HG02973 (cell line): ENCODE measurements at regions not wholly inside any gene's neighbourhood (a gene's known extent, or its start where the extent isn't known, plus 50 kb on each side); places are given as distances from the start of the nearest gene placed in this dataset.
A peak's percentile ranks its signal among the peaks of the same experiment; 100 is the strongest.

Experiments used
- ATAC-seq: cut with Tn5 transposase; IDR thresholded peaks from one replicate; pipeline ENCODE4 v1.9.1; 2021; ENCODE audit warnings: moderate library complexity; ENCODE audit not compliant: unreplicated experiment

DNA sequence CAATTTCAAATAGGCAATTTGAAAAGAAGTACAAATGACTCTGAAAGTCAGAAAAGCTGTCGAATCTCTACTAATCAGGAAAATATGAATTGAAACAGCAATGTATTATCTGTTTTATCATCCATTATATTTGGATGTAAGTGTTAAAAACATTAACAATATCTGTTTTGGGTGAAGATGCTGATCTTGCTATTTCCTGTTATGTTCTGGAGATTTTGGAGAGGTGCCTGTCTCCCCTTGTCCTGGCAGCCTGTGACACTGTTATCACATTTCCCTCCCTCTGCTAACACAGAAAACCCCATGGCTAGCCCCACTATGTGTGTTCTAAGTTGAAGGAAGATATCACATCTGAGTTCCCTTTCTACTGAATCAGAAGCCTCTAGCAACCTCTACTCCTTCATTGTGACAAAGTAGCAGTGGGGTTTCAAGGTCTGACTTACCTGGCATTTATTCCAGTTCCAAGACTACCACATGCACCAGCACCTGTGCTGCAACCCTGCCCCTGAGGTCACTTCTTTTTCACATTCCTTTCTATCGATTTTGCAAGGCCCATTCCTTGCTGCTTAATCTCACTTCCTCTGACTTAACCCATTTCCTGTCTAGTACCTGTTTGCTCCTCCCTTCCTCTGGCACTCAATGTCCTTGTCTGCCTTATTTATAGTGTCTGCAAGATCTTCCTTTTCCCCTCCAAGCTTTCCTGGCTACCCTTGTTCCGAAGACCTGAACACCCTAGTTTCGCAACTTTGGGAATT is 95.5 kb upstream of the COL8A1 start:
- no peak for ATAC-seq

DNA sequence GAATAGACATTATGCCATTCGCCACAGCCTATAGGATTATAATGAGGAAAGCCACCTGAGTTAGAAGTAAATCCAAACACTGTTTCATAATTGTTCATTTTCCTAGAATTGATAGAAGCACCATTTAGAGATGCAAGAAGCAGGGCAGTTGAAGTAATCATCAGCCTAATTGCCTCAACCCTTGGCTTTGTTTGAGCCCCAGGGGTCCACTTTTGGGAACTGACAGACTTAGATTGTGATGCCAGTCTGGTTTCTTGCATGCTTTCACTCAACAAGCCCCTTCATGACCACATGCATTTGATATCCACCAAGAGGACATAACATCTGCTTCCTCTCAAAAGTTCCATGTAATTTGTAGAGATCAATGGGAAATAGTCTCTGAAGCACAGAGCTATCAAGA is 97.2 kb upstream of the COL8A1 start:
- ATAC-seq, result no peak

DNA sequence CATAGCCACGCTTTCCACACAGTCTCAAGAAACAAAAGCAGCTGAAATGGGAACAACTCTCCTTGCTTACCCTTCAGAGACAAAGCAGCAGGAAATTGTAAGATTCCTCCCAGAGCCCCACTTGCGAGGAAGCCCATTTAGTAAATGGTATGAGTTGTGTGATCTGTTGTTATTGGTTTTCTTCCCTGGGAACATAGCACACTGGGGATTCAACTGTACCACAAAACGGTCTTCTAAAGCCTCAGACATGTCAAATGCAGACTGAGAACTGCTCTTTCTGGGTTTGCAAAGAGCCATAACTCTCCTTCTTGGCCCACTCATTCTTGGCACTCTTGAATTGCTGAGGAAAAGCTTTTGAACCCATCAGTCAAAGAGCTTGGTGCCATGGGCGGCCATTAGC is 101.0 kb upstream of the COL8A1 start:
- no peak for ATAC-seq

DNA sequence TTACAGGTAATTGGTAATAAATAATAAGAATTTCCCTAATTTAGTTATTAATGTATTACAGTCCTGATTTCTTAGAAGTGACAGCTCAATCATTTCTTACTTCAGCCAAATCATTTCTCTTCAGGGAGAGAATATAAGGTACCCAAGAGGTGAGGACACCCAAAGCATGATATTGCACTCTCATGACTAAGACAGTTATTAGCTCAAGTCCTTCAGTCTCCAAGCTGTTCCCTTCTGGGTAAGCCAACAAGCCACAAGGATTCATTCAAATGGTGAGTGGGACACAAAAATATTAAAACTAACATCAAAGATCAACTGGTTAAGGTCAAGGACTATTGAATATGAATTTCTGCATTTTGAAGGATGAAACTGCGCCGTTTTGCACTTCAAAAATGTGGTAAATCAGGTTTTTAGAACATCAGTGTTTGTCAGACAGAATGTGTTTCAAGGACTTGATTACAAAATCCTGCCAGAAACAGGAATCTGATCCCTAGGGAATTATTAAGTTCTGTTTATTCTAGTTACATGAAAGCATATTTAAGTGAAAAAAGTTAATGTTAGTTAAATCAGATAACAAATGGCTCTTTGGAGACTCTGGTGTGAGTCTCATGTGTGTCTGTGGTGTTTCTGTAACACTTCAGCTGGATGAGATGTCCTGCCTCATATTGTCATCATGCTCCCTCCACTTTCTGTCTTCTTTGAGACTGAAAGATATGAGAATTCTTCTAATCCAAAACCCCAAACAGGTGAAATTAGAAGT is 101.7 kb upstream of the COL8A1 start:
- ATAC-seq, result no peak

DNA sequence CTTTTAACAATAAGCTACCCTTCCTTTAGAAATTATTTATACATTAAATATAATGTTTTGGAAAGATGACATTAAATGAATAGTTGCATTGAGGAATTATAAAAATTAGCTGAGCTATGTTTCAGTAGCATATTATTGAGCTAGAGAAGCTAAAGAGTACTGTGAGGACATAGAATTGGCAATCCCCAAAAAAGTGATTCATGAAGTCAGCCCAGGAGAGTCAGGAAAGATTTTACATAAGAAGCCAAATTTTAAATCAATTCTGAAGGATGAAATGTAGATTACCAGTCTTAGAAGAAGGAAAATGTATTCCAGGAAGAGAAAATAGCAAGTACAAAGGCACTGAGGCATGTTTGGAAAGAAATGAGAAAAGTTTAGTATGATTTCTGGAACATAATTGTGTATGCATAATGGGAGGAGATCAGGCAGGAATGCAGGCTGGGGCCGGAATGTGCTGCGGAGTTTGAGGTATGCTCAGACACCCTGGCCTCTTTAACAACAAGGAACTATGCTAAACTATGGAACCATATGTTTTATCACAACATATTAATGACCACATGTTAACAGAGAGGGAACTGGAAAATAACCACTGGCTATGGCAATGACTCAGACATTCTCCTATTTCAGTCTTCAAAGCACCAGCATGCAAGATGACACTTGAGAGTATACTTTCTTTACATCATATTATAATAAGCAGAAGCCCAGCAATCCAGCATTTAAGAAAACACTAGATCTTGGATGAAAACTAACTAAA is 103.3 kb upstream of the COL8A1 start:
- ATAC-seq, result peak; percentile 43

DNA sequence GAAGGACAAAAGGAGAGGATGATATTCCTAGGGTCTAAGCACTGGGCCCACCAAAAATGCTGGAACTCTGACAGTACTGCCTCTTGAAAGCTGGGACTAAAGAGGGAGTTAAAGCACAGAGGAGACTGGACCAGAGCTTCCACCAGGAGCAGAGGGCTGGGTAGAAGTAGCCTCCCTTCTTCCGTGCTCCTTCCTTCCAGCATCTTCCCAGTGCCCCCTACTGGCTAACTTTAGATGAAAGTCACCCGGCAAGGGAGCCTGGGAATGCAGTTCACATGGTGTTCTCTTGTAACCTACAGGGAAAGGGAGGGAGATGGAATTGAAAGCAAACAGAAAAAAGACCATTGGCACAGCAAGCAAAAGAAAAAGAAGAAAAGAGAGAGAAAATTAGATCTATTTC is 106.1 kb upstream of the COL8A1 start:
- no peak for ATAC-seq

DNA sequence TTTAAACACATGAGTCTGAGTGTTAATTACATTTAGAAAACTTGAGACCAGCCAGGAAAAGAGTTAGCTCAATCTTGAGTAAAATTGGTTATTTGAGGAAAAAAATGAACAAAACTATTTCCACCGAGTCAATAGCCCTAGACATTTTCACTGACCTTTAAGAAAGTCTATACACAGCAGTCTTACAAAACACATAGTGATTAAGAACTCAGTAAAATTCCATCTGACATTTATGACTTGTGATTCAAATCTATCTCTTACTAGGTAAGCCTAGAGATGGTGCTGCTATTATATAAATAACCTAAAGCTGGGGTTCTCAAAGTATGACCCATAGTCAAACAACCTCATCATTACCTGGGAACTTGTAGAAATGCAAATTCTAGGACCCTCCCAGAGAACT is 109.1 kb upstream of the COL8A1 start:
- no peak for ATAC-seq

DNA sequence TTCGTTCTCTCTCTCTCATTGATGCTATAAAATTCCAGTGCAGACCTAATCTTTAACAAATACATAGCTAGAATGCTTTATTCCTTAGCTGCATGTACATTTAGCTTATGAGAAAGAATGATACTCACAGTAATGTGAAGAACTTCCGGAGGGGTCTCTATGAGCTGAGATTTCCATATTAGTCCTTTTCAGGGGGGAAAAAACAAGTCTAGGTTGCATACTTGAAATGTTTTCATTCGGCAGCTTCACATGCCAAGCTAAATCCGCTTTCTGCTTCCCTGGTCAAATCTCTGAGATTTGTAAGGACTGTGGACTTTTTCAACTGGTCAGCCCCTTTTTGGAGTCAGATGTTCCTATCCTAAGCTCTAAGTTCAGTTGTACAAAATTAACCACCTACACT is 111.5 kb upstream of the COL8A1 start:
- no peak for ATAC-seq

DNA sequence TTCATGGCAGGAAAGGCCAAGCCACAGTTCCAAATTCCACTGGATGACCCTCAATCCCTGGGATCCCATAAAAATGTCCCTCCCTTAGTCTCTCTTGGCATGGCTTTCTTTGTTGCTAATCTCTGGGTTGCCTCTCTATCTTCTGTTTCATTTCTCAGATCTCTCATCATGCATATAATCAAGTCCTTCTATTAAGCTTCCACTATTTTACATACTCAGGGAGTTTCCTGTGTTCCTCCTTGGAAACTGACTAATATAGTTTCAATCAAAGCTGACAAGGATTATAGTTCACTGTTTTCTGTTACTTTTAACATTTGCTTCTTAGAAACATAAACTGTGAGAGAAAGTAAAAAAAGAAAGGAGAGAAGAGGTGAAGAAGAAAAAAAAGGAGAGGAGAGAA is 113.8 kb upstream of the COL8A1 start:
- no peak for ATAC-seq

DNA sequence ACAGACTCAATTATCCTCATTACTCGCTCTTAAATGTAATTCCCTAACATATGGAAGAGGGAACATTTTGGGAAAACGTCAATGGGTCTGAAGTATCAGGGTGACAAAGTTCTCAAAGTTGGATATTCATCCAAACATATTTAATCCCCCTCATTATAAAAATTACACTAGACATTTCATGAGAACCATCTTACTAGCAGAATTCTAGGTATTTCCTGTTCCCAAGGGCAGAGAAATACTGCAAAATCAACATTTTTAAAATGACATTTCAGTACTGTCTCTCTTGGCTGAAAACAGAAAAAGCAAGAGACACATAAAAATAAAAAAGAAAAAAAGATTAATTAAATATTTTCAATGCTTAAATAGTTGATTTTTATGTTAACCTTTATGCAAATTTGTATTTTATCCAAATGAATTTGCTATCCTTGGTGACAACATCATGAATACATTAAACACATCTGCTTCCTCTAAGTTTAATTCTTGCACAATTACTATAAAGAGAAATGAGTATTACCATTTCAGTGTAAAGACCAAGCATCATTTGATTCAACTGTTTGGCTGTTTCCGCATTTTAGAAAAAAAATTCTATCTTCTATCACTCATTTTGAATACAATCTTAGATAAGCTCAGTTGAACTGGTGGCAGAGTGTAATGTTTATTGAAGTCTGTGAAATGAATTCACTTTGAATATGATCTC is 114.8 kb upstream of the COL8A1 start:
- ATAC-seq, result no peak

DNA sequence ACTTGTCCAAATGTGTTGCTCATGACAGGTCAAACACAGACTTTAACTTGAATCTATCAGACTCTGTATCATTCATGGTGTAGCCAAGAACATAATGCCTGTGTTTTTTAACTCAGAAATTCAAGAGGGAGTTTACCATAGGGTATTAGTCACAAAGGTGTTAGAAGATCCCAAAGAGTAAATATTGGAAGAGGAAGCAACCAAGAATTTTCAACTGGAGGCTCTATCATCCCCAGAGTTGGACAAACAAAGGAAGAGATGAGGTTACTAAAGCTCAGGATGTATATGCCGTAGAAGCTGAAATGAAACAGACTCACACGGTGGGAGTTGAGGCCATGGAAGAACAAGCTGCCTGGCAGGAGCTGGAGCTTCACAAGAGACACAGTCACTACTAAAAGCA is 116.2 kb upstream of the COL8A1 start:
- ATAC-seq, result no peak

DNA sequence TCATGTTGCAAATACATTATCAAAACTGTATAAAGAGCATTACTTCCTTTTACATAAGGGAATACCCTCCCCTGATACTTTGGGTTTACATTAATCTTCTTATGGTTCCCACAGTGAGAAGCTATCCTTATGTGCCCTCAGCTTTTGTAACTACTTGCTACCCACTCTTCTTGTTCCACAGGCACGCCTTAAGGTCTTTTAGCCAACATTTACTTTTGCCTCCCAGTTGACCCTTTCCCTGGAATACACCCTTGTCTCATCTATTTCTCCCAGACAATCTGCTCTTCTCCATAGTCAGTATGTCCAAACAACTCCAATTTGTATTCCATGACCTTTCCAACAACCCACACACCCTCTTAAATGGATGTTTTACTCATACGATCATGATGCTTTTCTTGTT is 116.8 kb upstream of the COL8A1 start:
- no peak for ATAC-seq

DNA sequence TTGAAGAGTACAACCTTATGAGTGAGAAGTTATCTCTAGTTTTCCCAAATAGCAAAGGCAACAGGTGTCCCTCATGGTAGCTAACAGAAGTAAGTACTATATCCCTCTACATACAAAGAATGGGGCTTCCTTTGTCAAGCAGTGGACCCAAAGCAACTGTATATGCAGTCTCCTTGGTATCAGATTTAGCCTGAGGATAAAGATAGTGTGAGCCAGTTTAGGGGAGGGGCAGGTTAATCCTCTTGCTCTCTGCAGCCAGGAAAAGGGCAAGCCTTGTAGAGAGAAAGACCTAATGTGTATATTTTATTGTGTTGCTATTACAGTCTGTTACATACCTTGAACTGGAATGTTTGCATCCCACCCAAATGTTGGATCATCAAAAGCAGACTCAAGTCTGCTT is 117.9 kb upstream of the COL8A1 start:
- ATAC-seq, result no peak

DNA sequence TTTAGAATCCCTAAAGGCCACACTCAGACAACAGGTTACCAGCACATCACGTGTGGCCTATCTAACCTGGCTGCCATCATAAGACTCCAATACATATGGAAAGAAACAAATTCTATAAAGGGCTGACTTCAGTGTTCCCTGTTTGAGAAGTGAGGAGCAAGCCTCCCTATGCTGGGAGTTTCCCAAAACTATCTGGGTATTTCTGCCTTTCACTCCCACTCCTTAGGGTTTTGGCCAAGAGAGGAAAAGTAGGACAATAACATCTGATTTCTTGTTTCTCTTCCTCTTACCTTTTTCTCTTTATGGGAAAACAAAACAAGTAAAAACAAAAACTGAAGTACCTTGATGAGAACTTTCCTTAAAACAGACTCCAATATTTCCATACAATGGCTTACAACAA is 121.5 kb upstream of the COL8A1 start:
- ATAC-seq, result no peak

DNA sequence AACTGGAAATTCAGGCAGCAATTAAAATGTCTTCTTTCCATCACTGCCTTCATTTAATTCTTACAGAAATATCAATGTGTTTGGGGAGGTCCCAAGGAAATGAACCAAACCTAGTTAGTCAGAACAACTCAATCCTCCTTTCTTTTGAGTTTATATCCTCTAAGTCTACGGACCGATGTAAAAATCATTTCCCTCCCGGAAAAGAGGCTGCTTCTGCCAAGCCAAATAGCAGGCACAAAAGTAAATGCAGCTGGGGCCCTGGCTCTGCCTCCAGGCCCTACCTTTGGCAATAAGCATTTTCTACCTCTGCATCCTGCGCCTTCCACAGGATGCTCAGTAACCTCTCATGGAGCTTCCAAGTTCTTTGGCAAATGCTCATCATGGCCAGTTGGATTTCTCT is 122.5 kb upstream of the COL8A1 start:
- ATAC-seq, result no peak

DNA sequence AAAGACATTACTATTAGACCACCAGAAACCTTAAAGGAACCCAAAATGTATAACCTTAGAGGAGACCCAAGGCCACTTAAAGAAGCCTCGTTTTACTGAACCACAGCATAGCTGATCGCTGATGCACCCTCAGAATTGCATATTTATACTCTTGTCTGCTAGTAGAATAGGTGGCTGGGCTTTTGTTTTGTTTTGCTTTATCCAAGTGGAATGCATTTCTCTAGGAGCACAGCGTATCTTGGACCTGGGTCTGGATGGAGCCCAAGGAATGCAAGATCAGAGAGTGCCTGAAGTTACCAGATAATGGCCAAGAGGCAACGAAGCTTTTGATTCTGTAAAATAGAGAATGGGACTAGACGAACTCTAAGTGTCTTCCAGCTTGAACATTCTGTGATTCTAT is 129.2 kb upstream of the COL8A1 start:
- no peak for ATAC-seq

DNA sequence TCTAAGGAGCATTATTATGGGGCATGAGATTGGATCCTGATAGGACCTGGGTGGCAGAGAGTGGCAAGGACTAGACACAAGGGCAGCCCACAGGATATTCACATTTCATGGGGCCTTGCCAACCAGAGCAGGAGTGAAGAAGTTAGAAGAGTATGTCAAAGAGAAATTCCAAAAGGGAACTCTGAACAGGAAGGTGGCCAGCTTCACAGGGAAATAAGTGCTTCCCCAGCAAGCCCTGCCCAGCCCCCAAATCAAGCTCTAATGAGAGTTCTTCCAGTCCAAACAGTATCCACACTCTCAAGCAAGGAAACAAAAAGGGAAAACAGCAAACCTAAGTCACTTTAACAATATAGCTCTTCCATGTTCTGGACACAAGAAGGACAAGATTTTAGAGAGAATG is 130.2 kb upstream of the COL8A1 start:
- no peak for ATAC-seq

DNA sequence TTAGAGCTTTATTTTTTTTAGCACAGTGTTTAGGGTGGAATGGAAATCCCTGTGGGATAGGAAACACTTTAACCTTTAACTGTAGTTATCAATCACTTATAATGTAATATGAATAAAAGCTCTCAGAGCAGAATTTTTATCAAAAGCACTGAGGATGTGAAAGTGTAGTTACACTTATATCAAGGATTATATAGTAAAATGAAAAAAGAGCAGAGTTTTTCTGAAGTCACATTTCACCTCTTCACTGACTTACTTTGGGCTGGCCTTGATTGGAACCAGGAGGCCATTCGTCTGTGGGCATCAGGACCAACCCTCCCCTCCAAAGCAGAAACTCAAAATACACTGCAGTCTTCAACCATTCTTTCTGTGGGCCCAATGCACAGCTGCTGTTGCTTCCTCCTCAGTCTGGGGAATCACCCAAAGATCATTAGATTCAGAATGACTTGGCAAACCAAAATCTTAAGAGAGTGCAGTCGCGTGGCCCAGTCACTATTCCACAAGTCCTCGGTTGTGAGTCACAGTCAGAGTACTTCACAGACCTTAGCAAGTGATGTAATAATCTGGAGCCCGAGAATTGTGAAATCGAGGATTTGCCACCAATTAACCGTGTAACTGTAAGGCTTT is 132.6 kb upstream of the COL8A1 start:
- peak; percentile 100 for ATAC-seq

DNA sequence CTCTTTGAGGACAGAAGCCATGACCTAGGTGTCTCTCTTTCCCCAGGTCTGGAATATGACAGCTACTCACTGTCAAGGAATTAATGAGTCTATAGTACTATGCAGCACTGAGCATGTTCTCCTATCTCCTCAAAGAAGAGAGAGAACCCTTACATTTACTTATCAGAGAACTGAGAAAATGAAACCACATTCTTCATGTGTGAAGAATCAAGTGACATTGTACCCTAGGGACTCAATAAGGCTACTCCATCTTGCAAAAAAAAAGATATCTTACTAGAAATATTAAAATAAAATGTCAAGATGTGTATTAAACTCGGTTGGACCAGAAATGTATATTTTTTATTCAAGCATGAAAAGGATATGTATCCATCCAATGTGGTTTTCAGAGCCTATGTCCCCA is 133.2 kb upstream of the COL8A1 start:
- no peak for ATAC-seq

DNA sequence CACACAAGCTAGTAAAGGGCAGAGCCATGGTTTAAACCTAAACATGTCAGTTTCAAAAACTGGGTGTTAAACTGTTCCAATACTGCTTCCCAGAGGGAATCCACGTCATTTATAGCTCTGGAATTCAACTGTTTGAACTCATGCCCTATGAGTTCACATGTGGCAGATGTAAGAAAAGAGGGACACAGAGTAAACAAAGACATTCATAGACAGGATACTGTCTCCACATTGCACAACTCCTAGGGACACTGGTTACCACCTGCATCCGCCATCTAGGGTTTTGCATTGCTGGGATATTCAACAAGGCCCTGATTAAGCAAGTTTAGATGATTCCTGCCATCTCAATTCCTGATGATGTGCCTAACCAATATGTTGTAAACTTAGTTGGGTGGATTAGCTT is 134.1 kb upstream of the COL8A1 start:
- ATAC-seq, result no peak

DNA sequence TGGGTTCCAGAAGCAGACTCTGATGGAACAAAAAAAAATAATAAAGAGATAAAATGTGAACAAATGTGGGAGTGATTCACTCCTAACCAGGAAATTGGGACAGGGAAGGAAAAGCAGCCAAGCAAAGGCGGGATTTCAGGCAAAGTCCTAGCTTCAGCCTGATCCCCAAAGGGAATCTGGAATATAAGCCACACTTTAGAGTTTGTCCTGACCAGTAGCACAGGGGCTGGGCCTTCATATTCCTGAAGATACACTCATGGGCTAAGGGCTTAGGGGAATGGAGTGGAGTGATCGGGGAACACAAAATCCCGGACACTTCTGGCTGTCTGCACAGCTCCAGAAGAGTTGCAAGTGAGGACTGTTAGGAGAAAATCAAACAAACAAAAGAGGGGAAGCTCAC is 135.0 kb upstream of the COL8A1 start:
- ATAC-seq, result no peak
